ENCODE measurements at regions not wholly inside any gene's neighbourhood (a gene's known extent, or its start where the extent isn't known, plus 50 kb on each side); places are given as distances from the start of the nearest gene placed in this dataset.

DNA sequence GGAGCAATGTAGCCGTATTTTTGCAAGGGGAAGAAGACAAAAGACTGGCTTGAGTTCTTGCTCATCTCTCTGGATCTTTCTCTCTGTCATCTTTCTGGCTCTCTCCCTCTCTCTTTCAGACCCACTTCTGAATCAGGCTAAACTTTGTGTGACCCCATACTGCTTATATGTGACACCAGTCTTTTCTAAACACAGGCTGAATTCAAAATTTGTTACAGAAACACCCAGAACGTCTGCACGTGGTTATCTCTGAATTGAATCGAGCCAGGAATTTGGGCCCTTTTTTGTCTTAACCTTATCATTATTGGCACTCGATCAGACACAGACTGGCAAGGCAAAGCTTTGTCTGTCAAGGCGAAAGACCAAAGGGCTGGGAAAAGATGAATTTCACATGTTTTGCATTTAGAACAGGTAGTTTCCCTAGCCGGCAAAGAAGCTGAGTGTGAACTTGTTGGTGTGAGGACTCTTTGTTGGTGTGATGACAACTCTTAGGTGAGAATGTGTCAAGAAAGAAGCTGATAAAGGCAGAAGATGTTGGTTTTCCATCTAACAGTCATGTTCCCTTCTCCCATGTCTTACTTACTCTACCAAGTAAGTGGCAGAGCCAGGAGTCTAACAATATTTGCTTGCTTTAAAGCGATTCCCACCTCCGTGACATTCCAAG lies 150.2 kb upstream of the RFLNA start:
- Histone ChIP-seq H2AK5ac (ENCODE audit: insufficient read length, low read length) (peak overlapping the region; percentile 77), H4K8ac (replicated peaks; ENCODE audit: insufficient read length, low read depth, low read length) (no peak overlapping the region), H3K4ac (ENCODE audit: low read depth, low read length) (no peak overlapping the region), H2BK12ac (ENCODE audit: insufficient read length, low read depth, low read length) (peak overlapping the region; percentile 15), H2BK5ac (ENCODE audit: insufficient read length, low read length) (no peak overlapping the region), H4K5ac (ENCODE audit: insufficient read length, low read depth, low read length) (no peak overlapping the region), H2AFZ (ENCODE audit: low read length) (no peak overlapping the region), H3K4me1 (ENCODE audit: insufficient read depth, low read length) (peaks cover 12% of the 10 kb centered on the region; the same call in 1 of the 2 replicates), H3K9me3 (ENCODE audit: control insufficient read depth, low read depth, low read length) (peaks cover 7% of the 10 kb centered on the region), H3K23me2 (ENCODE audit: insufficient read length, low read depth, low read length, poor library complexity, severe bottlenecking) (no peaks in the 10 kb centered on the region), H3K23ac (ENCODE audit: insufficient read length, low read depth, low read length) (no peak overlapping the region), H3K79me1 (ENCODE audit: insufficient read depth, low read depth, low read length, poor library complexity, severe bottlenecking) (no peaks in the 10 kb centered on the region), H4K91ac (ENCODE audit: insufficient read length, low read depth, low read length) (no peak overlapping the region), H3K18ac (ENCODE audit: insufficient read length, low read depth, low read length) (no peak overlapping the region), H3K4me2 (ENCODE audit: insufficient read depth, insufficient read length, low read length) (no peak overlapping the region), H3T11ph (ENCODE audit: low read length) (no peak overlapping the region), H3K27ac (ENCODE audit: insufficient read length, low read depth, low read length) (no peak overlapping the region), H3K79me2 (ENCODE audit: insufficient read depth, low read length) (no peaks in the 10 kb centered on the region), H3K27me3 (ENCODE audit: insufficient read depth, low read length) (no peaks in the 10 kb centered on the region), H2BK120ac (ENCODE audit: low read depth, low read length, poor library complexity, severe bottlenecking) (peak overlapping the region; percentile 26), H4K20me1 (ENCODE audit: control insufficient read depth, insufficient read depth, insufficient read length) (no peaks in the 10 kb centered on the region), H3K9ac (ENCODE audit: extremely low read depth, insufficient read length, low read length) (no peak overlapping the region), H2BK20ac (ENCODE audit: low read depth, low read length, poor library complexity, severe bottlenecking) (no peak overlapping the region), H3K56ac (ENCODE audit: insufficient read length, low read depth, low read length) (no peak overlapping the region), H2BK15ac (ENCODE audit: low read depth, low read length) (no peak overlapping the region), H3K14ac (ENCODE audit: insufficient read depth, low read length) (no peak overlapping the region)
- Mint-ChIP-seq H3K27me3 (ENCODE audit: low read depth) (no peaks in the 10 kb centered on the region; the same call in none of the 2 replicates), H3K36me3 (ENCODE audit: insufficient read depth in 1 of 3, low read depth in 3 of 3) (peaks cover 10 to 46% (median 34%) of the 10 kb centered on the region in 3 experiments), H3K27ac (peak overlapping the region; percentile 9 to 78 (median 15); a peak in 5 of 7 replicates), H3K4me1 (peaks cover 73 to 77% of the 10 kb centered on the region in 2 experiments), H3K4me3 (no peak overlapping the region), H3K9me3 (peaks cover 45 to 55% of the 10 kb centered on the region in 2 experiments)
- no peak for DNase-seq
- TF ChIP-seq, protein P1, sequence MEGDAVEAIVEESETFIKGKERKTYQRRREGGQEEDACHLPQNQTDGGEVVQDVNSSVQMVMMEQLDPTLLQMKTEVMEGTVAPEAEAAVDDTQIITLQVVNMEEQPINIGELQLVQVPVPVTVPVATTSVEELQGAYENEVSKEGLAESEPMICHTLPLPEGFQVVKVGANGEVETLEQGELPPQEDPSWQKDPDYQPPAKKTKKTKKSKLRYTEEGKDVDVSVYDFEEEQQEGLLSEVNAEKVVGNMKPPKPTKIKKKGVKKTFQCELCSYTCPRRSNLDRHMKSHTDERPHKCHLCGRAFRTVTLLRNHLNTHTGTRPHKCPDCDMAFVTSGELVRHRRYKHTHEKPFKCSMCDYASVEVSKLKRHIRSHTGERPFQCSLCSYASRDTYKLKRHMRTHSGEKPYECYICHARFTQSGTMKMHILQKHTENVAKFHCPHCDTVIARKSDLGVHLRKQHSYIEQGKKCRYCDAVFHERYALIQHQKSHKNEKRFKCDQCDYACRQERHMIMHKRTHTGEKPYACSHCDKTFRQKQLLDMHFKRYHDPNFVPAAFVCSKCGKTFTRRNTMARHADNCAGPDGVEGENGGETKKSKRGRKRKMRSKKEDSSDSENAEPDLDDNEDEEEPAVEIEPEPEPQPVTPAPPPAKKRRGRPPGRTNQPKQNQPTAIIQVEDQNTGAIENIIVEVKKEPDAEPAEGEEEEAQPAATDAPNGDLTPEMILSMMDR (conservative IDR thresholded peaks at IDR 0.05) = no peak
- WGBS (ENCODE audit: extremely low coverage, insufficient read length, low lambda C conversion rate) = no CpG with 5 or more reads among the region's 9 CpGs

Measured in H9 (cell line).